Pancreas (tissue), 10 donors: ENCODE measurements at regions not wholly inside any gene's neighbourhood (a gene's known extent, or its start where the extent isn't known, plus 50 kb on each side); places are given as distances from the start of the nearest gene placed in this dataset.

ENCODE experiments used
- ATAC-seq, 4 donors: fragments of 200-7000 bp; cut with Tn5 transposase; one replicate each; pipeline versions ENCODE4 v1.8.0 to v1.9.1; 2020; ENCODE audit warnings: mild to moderate bottlenecking in 4 of 4, moderate library complexity in 4 of 4
- DNase-seq, 6 donors: peaks; one replicate each; pipeline ENCODE4 v3.0.0-alpha.2; 2020
- FAIRE-seq: peaks from 2 replicates; lab custom pipeline; 2012; peaks lifted over from hg19 to GRCh38; lab: Jason Lieb, UNC
- H3K27ac ChIP-seq, 4 donors: fragments of 200-600 bp; sonication (generic); 1 replicate in 3 of 4; 2 replicates in 1 of 4; pipeline versions ENCODE4 v1.5.0 to v1.8.0; 2020
- H3K27me3 ChIP-seq, 4 donors: fragments of 200-600 bp; one replicate each; pipeline ENCODE4 v1.8.0; 2021
- H3K36me3 ChIP-seq, 3 donors: fragments of 200-600 bp; sonication (generic) in 1 of 3; one replicate each; pipeline versions ENCODE4 v1.5.0 to v1.8.0; 2020 to 2021
- H3K4me1 ChIP-seq, 3 donors: fragments of 200-600 bp; one replicate each; pipeline ENCODE4 v1.8.0; 2021
- H3K4me3 ChIP-seq, 4 donors: fragments of 200-600 bp; sonication (generic) in 2 of 4; one replicate each; pipeline versions ENCODE4 v1.5.0 to v1.8.0; 2020 to 2021
- H3K9me3 ChIP-seq, 4 donors: fragments of 200-600 bp; one replicate each; pipeline ENCODE4 v1.8.0; 2021
- CTCF ChIP-seq, 4 donors: fragments of 200-600 bp; sonication (generic) in 3 of 4; IDR thresholded peaks; one replicate each; pipeline versions ENCODE4 v1.5.0 to v1.8.0; 2021; ENCODE audit warnings: antibody characterized with exemption in 4 of 4
- WGBS, 2 donors: extraction: QIAGEN DNeasy Blood & Tissue Kit; methylation state at CpG; one replicate each; pipeline ENCODE4 v1.1.7; 2013; 5-methylcytosine and 5-hydroxymethylcytosine counted together
- intact Hi-C, 3 donors: fragments of 100-400 bp; cut with DNase I; formaldehyde crosslinking; loops; one replicate each; pipeline versions ENCODE4 v1.11.1 to v1.14.2; 2022
- donor health status: healthy with polysubstance abuse.
- donor health status: DM: no; HTN: no; CAD: no; lungs with moderate emphysema.
- donor health status: DM: no; HTN: no; CAD: no.
- donor health status: control.
- donor health status: control.
- donor health status: Bipolar disorder and iron deficiency.
- donor health status: DM: yes; HTN: yes; CAD: no.
- donor health status: DM: no; HTN: no; CAD: no.
- donor health status: DM: no; HTN: no; CAD: no.
- donor health status: DM: yes; HTN: yes; CAD: no.

- intact Hi-C loops: no loop called here
- no peak for TF ChIP-seq CTCF (IDR thresholded peaks at IDR 0.05)
- Histone ChIP-seq H3K4me1 (no peaks in the 10 kb centered on the region), H3K36me3 (no peaks in the 10 kb centered on the region), H3K27me3 (no peaks in the 10 kb centered on the region), H3K9me3 (no peaks in the 10 kb centered on the region), H3K4me3 (no peak overlapping the region), H3K27ac (no peak overlapping the region)
- WGBS, 2 donors: 61 to 66% methylated on average over 2 of the region's 2 CpGs
- no peak for DNase-seq
- ATAC-seq: no peak
- no peak for FAIRE-seq
Observed at GRCh38 chr1:187883356-187883755, 1054.6 kb downstream of the PLA2G4A start.

DNA sequence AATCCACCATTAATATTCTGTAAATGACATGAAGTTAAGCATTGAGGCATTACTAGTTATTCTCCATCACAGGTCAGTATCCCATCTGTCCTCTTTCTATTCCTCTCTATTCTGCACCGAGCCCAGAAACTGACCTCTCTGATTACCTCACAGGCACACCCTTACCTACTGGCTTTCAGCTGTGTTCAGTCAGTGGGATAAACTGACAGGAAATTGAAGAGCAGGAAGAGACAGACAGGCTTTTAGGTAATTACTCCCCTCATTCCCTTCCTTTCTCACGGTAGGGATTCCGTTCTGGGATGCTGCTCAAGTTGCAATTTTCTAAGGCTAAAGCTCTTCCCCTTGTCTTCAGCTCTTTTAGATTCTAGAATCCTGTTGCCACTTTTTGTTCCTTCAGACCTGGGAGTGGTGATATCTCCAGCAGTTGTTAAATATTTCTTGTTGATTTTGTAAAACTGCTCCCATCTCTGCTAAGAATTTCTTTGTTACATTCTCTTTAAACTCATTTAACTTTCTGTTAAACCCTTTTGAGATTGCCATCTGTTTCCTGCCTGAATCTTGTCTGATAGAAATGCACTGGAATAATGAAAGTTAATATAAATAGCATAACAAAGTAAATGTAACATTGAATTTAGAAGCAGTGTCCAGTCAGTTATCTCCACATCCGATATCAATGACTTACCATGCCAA, 1063.4 kb downstream of the PLA2G4A start:
- ATAC-seq (no peak), FAIRE-seq (no peak), DNase-seq (no peak)
- Histone ChIP-seq H3K27ac (no peak overlapping the region), H3K4me3 (no peak overlapping the region), H3K9me3 (no peaks in the 10 kb centered on the region), H3K4me1 (no peaks in the 10 kb centered on the region), H3K27me3 (no peaks in the 10 kb centered on the region), H3K36me3 (no peaks in the 10 kb centered on the region)
- TF ChIP-seq CTCF (IDR thresholded peaks at IDR 0.05): no peak
- WGBS, 2 donors: 59 to 66% methylated on average over 4 of the region's 4 CpGs
- intact Hi-C loops: no loop called here

DNA sequence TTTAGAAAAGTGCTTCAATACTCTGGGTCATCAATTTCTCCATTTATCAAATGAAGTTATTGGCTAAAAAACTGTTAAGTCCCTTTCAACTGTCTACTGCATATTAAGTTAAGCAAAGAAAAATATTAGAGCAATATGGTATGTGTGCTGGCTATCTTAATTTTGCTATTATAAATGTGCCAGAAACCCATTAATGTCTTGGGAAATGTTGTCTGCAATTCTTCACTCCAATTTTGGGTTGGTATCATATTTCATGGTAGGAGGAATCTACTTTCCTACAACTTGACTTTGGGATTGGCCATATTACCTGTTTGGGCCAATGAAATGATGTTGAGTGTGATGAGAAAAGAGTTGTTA, 1063.9 kb downstream of the PLA2G4A start:
- intact Hi-C loops: no loop called here
- no peak for TF ChIP-seq CTCF (IDR thresholded peaks at IDR 0.05)
- Histone ChIP-seq H3K4me3 (no peak overlapping the region), H3K4me1 (no peaks in the 10 kb centered on the region), H3K36me3 (no peaks in the 10 kb centered on the region), H3K9me3 (no peaks in the 10 kb centered on the region), H3K27ac (no peak overlapping the region), H3K27me3 (no peaks in the 10 kb centered on the region)
- FAIRE-seq (no peak), ATAC-seq (no peak), DNase-seq (no peak)

DNA sequence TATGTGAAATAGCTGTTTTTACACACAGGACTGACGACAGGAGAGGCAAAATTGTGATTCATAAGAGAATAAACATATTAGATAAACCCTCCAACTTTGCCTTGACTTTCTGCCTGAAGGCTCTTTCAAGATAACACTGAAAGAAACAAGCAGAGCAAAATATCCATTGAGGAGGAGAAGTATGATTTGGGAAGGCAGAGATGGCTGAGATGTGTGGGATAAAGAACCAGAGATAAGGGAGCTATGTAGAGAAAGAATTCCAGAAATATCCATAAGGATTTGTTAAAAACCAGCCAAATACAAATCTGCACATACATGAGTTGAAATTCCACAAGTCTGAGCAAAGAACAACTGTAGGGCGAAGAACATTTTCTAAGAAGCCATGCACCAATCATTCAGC, 1064.7 kb downstream of the PLA2G4A start:
- Histone ChIP-seq H3K27me3 (no peaks in the 10 kb centered on the region), H3K9me3 (no peaks in the 10 kb centered on the region), H3K27ac (no peak overlapping the region), H3K4me1 (no peaks in the 10 kb centered on the region), H3K4me3 (no peak overlapping the region), H3K36me3 (no peaks in the 10 kb centered on the region)
- no peak for ATAC-seq
- no peak for TF ChIP-seq CTCF (IDR thresholded peaks at IDR 0.05)
- intact Hi-C loops: no loop called here
- 61 to 67% methylated on average over 2 of the region's 2 CpGs for WGBS, 2 donors
- DNase-seq: no peak
- no peak for FAIRE-seq

GRCh38 chr1:187894349-187894748, 1065.6 kb downstream of the PLA2G4A start:
- no peak for TF ChIP-seq CTCF (IDR thresholded peaks at IDR 0.05)
- FAIRE-seq: no peak
- no peak for DNase-seq
- Histone ChIP-seq H3K9me3 (no peaks in the 10 kb centered on the region), H3K36me3 (no peaks in the 10 kb centered on the region), H3K4me1 (no peaks in the 10 kb centered on the region), H3K4me3 (no peak overlapping the region), H3K27ac (no peak overlapping the region), H3K27me3 (no peaks in the 10 kb centered on the region)
- ATAC-seq: no peak
- 82% methylated on average over 3 of the region's 3 CpGs for WGBS, 2 donors
- intact Hi-C loops: no loop called here
